ENCODE measurements at regions not wholly inside any gene's neighbourhood (a gene's known extent, or its start where the extent isn't known, plus 50 kb on each side); places are given as distances from the start of the nearest gene placed in this dataset.
"Not testable (repeated sequence)": the region's sequence is repeated elsewhere in the genome, so short reads cannot be mapped to it uniquely, and the experiment has no call there.

DNA sequence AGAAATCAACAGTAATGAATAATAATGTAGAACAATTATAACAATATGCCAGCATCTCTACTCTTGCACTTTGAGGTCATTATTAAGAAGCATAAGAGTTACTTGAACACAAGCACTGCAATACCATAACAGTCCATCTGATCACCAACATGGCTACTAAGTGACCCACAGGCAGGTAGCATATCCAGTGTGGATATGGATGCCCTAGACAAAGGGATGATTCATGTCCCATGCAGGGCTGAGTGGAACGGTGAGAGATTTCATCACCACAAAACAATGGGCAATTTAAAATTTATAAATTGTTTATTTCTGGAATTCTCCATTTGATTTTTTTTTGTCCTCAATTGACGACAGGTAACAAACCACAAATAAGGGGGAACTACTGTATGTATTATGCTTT, 107.7 kb upstream of the TSC22D2 start:
- DNase-seq, result no peak

GRCh38 chr3:150299201-150299600, 108.9 kb upstream of the TSC22D2 start:
- no peak for DNase-seq

- no peak for DNase-seq
Observed at GRCh38 chr3:150296966-150297365, 111.1 kb upstream of the TSC22D2 start.

DNA sequence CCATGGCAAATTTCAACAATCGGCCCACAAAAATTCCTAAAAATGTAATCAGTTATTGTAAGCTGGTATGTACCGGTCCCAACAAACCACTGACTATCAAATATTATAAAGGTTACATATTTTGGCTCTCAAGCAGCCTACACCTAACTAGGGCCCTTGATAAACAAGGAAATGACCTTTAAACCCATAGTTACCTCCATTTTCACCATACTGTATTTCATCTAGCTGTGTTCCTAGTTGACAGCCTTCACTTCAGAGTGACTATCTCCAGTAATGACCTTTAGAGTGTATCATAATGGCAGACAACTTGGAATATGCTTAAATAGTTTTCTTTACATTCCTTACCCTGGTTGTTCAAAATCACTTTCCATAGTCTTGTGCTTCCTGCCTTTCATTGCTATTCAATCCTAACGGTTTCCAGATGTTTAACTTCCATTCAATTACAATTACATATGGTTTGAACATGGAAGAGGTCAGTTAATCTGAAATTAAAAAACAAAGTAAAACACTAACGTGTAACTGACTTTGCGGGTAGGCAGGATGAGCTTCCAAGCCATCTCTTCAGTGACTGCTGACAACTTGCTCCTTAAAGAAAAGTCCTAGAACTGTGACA, 111.9 kb upstream of the TSC22D2 start:
- DNase-seq, result no peak

DNA sequence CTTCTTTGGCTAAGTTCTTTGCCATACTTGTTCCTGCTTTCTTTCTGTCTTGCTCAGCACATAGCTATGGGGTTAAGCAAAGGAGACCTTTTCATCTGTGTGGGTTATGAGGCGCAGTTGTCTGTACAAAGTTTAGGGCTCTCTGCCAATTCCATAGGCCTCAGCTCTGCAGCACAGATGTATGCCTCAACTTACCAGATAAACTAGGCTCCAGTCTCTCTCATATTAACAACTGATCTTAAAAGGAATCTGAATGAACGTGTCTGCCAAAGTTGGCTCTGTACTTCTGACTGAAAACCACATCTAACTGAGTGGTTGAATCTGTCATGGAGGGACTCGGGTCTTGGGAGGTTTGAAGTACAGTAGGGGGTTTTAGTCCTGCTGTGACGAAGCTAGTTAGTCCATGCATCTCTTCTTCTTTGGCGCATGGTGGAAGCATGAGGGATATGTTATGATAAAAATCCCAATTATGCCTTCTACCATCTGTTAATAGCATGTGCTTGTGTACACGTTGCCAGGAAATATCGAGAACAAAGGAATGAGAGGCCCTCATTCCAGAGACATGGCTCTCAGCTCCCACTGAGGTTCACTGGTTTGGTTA, 114.6 kb upstream of the TSC22D2 start:
- no peak for DNase-seq

DNA sequence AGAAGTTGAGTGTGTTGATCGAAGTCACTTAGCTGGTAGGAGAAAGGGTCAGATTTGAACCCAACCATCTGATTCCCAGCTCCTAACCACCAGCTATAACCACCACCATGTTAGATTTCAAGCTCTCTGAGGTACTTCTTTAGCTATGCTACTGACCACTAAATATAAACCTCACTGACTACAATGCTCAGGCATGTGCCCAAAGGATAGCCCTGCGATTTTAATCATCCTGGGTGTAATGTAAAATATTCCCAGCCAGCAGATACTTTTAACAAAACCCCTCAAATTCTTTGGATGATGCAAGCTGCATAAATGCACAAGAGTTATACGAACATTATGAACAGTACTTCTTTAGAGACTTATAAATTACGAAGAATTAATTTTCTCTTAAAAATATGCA, 115.2 kb upstream of the TSC22D2 start:
- no peak for DNase-seq

DNA sequence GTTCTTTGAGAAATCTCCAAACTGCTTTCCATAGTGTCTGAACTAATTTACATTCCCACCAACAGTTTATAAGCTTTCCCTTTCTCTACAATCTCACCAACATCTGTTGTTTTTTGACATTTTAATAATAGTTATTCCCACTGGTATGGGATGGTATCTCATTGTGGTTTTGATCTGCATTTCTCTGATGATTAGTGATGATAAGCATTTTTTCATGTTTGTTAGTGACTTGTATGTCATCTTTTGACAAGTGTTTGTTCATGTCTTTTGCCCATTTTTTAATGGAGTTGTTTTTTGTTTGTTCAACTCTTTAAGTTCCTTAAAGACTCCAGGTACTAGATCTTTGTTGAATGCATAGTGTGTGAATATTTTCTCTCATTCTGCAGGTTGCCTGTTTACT, 116.6 kb upstream of the TSC22D2 start:
- DNase-seq, result no peak

DNA sequence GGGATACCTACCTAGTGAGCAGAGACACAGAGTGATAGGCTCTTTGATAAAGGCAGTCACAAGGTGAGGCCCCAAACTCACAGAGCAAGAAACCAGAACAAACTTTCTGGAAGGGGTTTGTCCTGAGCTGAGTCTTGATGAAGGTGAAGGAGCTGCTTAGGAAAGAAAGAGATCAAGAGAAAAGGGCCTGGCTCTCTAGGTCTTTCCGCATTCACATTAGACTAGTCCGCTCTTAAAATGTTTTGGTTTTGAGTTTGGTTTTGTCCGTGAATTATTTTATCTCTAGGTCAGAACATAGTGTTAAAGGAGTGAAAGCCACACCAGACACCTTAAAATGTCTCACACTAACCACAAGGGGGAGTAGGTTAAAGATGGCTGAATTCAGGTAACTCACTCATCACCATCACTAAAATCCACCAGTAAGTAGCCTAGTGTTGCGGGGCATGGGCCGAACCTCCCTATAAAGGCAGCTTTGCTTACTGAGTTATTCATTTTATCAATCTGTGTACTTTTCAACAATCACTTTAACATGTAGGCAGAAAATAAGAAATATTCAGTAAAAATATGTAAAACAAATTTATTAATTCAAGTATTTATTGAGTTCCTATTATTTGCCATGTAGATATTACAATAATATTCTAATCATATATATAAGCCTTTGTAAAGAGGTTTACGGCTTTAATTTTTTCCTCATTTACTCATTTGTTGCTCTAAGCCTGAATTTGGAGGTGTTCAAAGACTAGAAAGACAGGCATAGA, 121.5 kb upstream of the TSC22D2 start:
- DNase-seq, result peak; percentile 38

- DNase-seq, result no peak
Observed at GRCh38 chr3:150285601-150286000, 122.5 kb upstream of the TSC22D2 start.

DNA sequence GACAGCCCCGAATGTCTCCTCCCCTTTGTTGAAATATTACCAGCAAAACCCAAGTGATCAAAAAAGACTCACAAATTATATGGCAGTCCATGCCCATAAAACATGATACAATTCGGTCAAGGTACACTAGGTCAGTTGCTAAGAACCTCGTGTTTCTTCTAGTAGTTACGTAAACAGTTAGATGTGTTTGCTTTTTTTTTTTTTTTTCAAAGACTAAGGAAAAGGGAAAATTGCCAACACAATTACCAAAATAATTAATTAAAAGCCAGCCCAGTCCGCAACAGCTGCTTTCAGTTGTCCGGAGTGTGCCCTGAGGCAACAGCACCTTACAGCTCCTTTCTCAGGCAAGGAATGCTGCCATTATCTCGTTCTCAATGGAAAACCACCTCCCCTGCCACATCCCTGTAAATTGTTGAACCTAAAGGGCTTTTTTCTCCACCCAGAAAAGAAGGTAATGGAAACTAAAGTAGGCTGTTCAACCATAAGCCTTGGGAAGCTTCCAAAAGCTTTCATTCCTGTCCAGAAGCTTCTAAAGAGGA, 129.2 kb upstream of the TSC22D2 start:
- no peak for DNase-seq

DNA sequence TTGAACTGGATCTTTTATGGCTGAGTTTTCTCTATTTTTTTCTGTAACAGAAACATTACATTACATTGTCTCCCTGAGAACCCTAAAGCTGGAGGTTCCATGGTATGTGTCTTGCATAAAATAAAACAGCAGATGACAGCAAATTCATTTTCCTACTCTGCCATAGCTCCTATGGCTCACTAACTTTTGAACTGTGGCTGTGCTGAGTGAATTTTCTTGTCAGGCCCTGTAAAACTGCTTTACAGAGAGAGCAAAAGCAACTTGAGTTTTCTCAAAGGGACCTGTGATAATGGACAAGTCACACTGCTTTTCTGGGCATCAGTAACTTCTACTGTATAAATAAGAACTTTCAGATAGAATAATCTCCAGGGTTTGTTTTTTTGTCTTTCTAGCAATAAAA, 129.9 kb upstream of the TSC22D2 start:
- DNase-seq, result no peak

DNA sequence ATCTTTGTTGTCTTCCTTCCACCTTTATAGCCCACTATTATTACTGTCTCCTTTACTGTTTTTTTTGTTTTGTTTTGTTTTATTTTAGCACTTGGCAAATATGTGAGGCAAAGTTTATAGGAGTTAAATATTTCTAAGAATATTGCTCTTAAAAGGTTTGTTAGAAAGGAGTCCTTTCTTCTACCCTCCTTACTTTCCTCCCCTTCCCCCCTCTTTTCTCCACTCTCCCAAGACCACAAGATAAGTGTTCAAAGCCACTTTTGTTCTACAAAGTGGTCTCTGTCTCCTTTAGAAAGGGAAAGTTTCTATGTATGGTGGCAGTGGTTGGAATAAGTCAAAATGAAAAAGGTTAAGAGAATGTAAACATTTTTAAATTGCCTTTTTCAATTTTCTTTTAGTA, 130.7 kb upstream of the TSC22D2 start:
- DNase-seq, result no peak

DNA sequence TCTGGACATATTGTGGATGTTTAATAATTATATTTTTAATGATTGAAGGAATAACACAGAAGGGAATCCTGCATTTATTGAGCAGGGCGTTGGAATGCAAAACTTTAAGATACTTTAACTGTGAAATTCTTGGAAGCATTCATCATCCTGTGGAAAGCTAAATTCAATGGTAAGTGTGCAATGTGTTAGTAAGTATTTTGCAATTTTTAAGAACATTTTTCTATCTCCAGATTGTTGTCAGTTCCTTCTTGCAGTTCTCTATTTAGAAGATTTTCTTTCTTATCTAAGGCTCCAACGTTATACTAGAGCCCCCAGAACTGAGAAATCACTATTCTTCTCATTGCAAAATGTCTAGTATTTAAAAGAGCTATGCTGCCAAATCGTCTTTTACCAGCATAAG, 132.2 kb upstream of the TSC22D2 start:
- no peak for DNase-seq

DNA sequence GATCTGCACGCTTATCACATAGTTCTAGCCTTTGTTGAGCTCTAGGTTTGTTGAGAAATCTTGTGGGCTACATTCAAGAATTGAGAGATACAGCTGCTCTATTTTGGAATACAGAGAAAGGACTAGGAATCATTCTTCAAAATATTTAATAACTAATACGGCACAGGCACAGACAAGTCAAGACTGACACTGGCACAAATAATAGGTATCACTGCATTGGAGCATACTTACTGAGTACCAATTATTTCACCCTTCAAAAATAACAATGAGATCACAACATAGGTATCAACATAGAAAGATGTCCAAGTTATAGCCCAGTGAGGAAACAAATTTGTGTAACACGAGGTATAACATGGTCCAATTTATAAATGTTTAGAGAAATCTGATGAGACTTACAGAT, 133.7 kb upstream of the TSC22D2 start:
- no peak for DNase-seq

GRCh38 chr3:150273396-150273795, 134.7 kb upstream of the TSC22D2 start:
- no peak for DNase-seq

DNA sequence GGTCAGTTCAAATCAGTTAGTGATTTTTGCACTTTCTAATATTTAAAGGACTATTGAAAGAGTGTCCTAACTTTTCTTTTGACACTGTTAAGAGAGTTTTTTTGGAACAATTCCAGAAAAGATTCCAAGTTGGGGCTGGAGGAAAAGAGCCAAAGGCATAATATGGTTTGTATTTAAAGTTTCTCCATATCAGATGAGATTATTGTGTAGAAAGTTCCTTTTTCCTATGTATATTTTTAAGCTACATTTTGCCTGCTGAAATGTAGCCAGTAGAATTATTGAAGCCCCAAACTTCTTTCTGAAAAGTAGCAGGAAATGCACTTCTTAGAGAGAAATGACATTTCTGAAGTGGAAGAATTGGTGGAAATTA, 136.5 kb upstream of the TSC22D2 start:
- DNase-seq, result no peak

DNA sequence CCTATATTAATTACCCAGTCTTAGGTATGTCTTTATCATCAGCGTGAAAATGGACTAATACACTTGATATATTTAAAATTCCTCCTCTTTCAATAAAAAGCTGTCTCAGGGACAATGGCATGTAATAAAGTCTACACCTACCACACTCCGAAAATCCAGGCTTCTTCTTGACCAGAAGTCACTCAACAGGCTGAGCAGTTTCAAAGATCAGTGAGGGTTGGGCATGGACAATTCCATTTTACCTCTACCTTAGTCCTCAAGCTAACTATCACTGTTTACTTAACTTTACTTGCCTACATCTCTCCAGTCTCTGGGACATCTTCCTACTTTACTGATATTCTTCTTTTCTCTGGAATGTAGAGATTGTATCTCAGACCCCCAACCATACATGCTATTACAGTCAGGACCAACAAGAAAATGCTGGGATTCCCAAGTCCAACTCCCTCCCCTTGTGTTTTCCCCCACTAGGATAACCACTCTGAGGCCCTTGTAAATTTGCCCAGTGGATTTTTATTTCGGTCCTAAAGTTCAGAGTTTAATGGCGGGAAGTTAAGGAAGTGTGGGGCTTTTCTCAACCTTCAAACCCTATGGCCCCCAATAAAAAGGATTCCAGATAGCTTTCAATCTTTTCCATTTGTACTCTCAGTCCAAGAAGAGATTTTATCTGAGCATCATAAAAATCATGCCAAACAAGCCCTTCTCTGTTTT, 137.1 kb upstream of the TSC22D2 start:
- DNase-seq, result no peak

DNA sequence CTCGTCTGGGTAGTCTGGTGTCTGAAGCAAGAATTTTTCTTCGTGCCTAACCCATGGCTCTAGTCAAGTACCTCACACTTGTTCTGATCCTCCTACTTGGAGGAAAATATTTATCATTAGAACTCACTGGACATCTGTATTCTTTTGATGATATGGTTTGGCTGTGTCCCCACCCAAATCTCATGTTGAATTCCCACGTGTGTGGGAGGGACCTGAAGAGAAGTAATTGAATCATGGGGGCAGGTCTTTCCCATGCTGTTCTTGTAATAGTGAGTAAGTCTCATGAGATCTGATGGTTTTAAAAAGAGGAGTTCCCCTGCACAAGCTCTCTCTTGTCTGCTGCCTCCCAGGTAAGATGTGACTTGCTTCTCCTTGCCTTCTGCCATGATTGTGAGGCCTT, 137.7 kb upstream of the TSC22D2 start:
- not testable (repeated sequence) for DNase-seq

DNA sequence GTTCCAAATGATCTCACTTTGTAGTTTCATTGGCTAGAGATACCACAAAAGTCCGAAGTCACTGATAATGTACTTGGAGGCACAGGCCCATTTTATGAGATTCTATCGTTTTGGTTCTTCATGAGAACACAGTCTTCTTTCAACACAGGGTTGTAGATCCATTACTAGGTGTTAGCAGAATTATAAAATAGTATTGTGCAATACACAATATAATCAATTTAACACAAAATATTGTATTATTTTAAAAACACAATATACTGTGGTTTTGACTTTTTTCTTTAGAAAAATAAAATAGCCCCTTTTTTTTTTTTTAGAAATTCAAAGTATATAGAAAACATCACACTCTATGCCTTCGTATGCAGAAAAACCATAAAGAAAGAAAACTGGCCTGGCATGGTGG, 138.6 kb upstream of the TSC22D2 start:
- DNase-seq, result no peak

DNA sequence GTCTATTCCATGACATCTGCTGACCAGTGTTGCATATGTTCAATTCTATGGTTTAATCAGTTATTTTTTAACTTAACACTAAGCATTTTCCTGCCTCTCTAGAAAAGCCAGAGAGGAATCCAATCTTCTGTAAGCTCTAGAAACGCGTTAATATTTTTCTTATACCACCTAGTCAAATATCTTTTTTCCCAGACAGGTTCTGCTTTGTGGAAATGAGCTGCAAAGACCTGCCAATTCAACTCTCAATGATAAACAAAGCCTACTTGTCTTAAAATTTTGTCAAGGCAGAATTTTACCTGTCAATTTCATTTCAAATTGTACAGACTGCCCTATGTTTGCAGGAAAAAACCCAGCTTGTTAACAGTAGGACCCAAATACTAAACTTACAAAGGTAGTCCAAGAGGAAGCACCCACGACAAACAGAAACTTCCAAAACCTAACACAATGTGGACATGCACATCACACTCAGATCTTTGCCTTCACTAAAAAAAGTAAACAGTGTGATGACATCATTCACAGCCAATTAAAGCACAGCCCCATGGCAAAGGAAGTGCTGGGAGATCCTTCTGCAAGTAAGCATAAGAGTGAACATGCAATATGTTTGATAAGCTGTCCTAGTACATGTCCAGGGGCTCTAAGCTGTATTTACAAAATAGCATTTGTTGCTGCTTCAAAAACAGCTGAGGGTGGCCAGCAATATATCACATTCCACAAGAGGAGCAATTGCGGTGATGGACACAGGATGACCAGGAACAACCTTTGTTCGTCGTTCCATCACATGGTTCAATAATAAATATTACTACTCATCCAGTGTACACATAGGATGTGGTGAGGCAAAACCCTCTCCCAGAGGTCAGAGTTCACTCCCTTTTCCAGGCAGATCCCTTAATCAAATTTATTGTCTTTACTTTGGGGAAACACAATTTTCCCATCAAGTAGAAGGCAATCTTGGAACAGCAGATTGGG, 139.4 kb upstream of the TSC22D2 start:
- no peak for DNase-seq

DNA sequence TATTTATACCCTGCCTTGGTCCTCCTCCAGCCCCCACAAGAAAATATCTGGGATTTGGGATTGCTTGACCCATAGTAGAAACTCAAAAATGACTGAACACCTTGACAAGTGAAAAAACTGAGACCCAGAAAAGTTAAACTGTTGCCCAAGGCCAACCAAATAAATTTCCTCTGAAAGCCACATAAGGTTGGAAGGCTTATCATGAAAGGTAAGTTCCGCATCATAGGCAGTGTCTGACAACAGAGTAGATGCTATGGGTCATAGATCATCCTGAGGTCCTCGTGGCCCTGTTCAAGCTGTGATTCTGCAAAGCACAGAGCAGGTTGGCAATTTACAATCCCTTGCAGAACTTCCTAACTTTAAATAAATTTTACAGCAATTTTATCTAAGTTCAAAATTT, 140.8 kb upstream of the TSC22D2 start:
- DNase-seq, result no peak

DNA sequence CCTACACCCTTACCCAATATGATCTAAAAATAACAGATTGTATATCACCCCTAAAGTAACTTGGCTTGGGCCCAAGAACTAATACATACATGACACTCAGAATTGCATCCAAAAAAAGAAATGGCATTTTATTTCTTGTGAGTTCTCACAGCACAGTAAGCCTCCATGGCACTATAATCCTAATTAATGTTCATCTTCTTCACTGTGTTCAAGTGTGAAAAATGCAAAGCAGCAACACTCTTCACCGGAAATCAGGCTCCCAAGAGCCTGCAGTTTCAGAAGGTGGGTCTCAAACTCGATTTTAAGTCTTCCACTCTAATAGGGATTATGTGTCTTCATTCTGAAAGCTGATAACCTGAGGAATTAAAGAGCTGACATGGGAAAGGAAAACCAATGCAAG, 142.8 kb upstream of the TSC22D2 start:
- peak; percentile 89 for DNase-seq

Data from NCI-H524 treated with DMSO at 0.1 percent for 48 hours (cell line).